SK-N-DZ (cell line): ENCODE measurements at regions not wholly inside any gene's neighbourhood (a gene's known extent, or its start where the extent isn't known, plus 50 kb on each side); places are given as distances from the start of the nearest gene placed in this dataset.
"Not testable (repeated sequence)": the region's sequence is repeated elsewhere in the genome, so short reads cannot be mapped to it uniquely, and the experiment has no call there.

Experiments
- DNase-seq: peaks from one replicate; pipeline ENCODE4 v3.0.0-alpha.2; 2015; ENCODE audit warnings: low spot score

GRCh38 chr2:209300766-209301165, 123.1 kb upstream of the MAP2 start:
- not testable (repeated sequence) for DNase-seq

GRCh38 chr2:209305026-209305425, 118.8 kb upstream of the MAP2 start:
- no peak for DNase-seq

GRCh38 chr2:209305746-209306196, 118.1 kb upstream of the MAP2 start:
- DNase-seq = no peak

- peak; percentile 25 for DNase-seq
Measured at GRCh38 chr2:209307161-209308001, 116.5 kb upstream of the MAP2 start.

GRCh38 chr2:209308415-209308814, 115.4 kb upstream of the MAP2 start:
- DNase-seq = no peak

- DNase-seq = no peak
Measured at GRCh38 chr2:209311948-209312347, 111.9 kb upstream of the MAP2 start.

GRCh38 chr2:209312450-209312849, 111.4 kb upstream of the MAP2 start:
- DNase-seq = not testable (repeated sequence)

- no peak for DNase-seq
Measured at GRCh38 chr2:209314653-209315052, 109.2 kb upstream of the MAP2 start.

- DNase-seq = no peak
Measured at GRCh38 chr2:209316141-209316540, 107.7 kb upstream of the MAP2 start.

GRCh38 chr2:209321076-209321475, 102.8 kb upstream of the MAP2 start:
- DNase-seq = no peak

- DNase-seq = no peak
Measured at GRCh38 chr2:209321581-209321980, 102.3 kb upstream of the MAP2 start.

GRCh38 chr2:209322041-209322440, 101.8 kb upstream of the MAP2 start:
- no peak for DNase-seq

GRCh38 chr2:209322905-209323512, 100.8 kb upstream of the MAP2 start:
- DNase-seq = no peak

- no peak for DNase-seq
Measured at GRCh38 chr2:209323738-209324137, 100.1 kb upstream of the MAP2 start.

GRCh38 chr2:209324281-209324680, 99.6 kb upstream of the MAP2 start:
- DNase-seq = no peak

GRCh38 chr2:209331291-209331844, 92.5 kb upstream of the MAP2 start:
- DNase-seq = peak; percentile 67

GRCh38 chr2:209334188-209335017, 89.4 kb upstream of the MAP2 start:
- peak; percentile 66 for DNase-seq

- no peak for DNase-seq
Measured at GRCh38 chr2:209340522-209340921, 83.3 kb upstream of the MAP2 start.

- DNase-seq = no peak
Measured at GRCh38 chr2:209344349-209344748, 79.5 kb upstream of the MAP2 start.

GRCh38 chr2:209348433-209348832, 75.4 kb upstream of the MAP2 start:
- no peak for DNase-seq

- DNase-seq = no peak
Measured at GRCh38 chr2:209351636-209352035, 72.2 kb upstream of the MAP2 start.

- no peak for DNase-seq
Measured at GRCh38 chr2:209358992-209359391, 64.9 kb upstream of the MAP2 start.
